ENCODE measurements at regions not wholly inside any gene's neighbourhood (a gene's known extent, or its start where the extent isn't known, plus 50 kb on each side); places are given as distances from the start of the nearest gene placed in this dataset.
A peak's percentile ranks its signal among the peaks of the same experiment; 100 is the strongest.

GRCh38 chr6:165806126-165806810 lies 143.2 kb upstream of the PDE10A start:
- DNase-seq (ENCODE audit: low read depth in 4 of 4, low spot score in 2 of 4) = no peak

DNA sequence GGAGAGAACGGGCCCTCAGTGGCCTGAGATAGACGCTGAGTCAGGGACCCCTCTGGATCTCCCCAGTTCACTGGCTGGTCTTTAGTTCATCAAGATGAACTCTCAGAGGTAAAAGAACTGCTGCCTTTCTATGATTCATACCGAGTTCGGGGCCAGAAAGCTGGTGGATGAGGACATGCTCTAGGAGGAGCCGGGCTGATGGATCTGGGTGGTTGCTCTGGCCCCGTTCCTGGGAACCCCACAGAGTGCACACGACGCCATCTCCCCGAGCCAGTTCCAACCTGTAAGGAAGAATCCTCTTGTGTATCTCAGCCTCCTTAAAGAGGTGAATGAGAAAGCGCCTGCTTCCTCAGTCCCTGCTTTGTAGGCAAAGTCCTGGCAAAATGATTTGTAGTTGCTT lies 142.6 kb upstream of the PDE10A start:
- no peak for DNase-seq (ENCODE audit: low read depth in 4 of 4, low spot score in 2 of 4)

GRCh38 chr6:165805067-165805555 lies 142.1 kb upstream of the PDE10A start:
- no peak for DNase-seq (ENCODE audit: low read depth in 4 of 4, low spot score in 2 of 4)

DNA sequence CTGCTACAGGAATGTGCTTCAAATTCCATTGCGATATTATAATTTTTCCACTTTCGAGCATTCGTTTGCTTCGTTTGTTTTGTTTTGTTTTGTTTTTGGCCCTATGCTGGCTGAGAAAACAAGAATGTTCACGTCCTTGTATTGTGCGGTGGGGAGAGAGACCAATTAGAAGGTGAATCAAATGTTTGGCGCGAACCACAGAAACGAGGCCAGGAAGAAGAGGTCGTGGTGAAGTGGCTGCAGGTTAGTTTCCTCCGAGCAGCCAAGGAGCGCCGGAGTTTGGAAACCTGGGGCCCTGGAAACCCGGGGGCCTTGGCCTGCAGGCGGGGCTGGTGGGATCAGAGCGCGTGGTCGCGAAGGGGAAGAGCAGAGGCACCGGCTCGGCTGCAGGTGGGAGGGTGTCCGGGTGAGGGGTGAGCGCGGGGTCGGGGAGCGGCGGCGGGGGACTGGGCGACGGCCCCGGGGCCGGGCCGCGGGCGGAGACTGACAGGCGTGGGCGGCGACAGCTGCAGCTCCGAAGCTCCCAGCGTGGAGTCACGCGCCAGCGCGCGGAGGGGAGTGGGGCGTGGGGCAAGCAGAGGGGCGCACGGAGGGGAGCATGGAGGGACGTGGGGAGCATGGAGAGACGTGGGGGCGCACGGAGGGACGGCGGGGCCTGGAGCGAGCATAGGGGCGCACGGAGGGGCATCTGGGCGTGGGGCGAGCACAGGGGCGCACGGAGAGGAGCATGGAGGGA lies 141.5 kb upstream of the PDE10A start:
- DNase-seq (ENCODE audit: low read depth in 4 of 4, low spot score in 2 of 4) = no peak

- DNase-seq (ENCODE audit: low read depth in 4 of 4, low spot score in 2 of 4) = no peak
These were observed 137.3 kb upstream of the PDE10A start for GRCh38 chr6:165800337-165800736.

- no peak for DNase-seq (ENCODE audit: low read depth in 4 of 4, low spot score in 2 of 4)
These were observed 136.5 kb upstream of the PDE10A start for GRCh38 chr6:165799391-165800153.

- DNase-seq (ENCODE audit: low read depth in 4 of 4, low spot score in 2 of 4) = no peak
These were observed 135.9 kb upstream of the PDE10A start for GRCh38 chr6:165798991-165799390.

- DNase-seq (ENCODE audit: low read depth in 4 of 4, low spot score in 2 of 4) = no peak
These were observed 131.1 kb upstream of the PDE10A start for GRCh38 chr6:165794179-165794601.

DNA sequence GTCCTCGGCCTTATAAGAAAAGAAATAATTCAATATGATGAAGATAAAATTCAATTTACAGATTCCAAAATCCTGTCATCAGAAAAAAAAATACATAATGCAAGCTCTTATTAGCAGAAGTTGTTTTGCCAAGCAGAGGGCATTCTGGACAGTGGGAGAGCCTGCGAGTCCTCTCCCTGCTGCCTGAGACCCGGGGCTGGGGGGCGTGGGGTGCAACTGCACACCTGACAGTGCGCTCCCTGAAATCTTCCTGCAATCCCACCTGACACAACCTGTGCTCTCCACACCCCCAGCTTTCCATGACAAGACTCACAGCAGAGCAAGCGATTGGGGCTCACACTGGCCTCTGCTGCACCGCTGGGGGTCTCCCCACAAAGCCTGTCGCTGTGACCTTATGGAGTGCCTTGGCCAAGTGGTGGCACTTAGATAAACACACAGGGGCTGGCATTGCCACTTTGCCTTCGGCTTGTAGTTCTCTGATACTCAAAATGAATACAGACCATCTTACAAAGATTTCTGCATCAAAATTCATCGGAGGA lies 130.3 kb upstream of the PDE10A start:
- DNase-seq (ENCODE audit: low read depth in 4 of 4, low spot score in 2 of 4) = no peak

DNA sequence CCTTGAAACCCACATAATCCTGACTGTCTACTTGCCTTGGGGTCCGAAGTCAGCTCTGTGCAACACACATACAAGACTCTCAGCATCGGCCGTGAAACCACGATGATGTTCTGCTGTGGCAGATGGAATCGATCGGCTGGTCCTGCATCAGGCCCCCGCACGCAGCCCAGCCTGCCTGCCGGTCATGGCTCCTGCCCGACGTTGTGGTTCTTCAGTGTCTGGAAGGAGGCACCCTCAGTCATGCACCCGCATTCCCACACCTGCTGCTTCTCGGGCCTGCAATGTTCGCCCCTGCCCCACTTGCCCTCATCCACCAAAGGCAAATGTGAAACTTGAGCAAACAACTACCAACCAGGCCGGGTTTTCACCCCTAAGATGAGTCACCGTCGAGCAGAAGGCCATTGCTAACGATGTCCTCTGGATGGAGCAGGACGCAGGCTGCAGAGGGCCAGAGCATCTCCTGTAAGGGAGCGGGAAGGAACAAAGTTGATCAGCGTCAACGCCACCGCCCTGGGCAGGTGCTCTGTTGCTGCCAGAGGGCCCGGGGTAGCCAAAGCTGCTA lies 128.9 kb upstream of the PDE10A start:
- DNase-seq (ENCODE audit: low read depth in 4 of 4, low spot score in 2 of 4) = no peak

GRCh38 chr6:165791306-165791705 lies 128.3 kb upstream of the PDE10A start:
- no peak for DNase-seq (ENCODE audit: low read depth in 4 of 4, low spot score in 2 of 4)

DNA sequence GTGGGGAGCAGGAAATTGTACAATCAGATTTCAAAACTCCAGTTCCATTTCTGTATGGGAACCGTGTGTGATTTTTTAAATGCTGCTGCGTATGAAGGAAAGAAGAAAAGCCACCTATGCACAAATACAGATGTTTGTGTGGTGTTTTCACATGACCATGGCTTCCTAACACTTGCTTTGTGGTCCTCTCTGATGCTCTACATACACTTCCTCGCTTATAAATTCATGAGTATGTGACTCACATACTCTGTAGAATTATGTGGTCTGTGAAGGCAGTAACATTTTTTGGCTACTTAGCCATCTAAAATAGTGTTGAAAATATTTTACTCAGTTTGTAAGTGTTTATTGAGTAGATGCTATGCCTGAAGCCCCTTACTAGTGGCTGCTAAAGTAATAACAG lies 119.8 kb upstream of the PDE10A start:
- DNase-seq (ENCODE audit: low read depth in 4 of 4, low spot score in 2 of 4) = no peak

DNA sequence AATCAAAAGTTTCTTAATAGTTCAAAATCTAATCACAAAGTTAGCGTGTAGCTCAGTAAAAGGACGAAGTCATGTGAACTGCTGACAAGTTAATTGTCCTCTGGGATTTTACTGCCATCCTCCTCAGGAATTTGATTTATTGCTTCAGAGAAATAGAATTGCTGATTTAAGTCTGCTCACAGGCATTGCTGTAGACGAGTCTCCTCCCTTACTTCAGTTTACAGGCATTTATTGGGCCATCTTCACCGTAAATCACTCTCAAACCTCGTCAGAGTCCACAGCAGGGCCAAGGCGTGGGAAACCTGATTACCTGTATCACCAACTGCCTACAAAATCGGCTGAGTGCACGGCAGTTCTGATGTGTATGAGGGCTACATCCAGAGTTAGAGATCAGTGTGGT lies 119.1 kb upstream of the PDE10A start:
- no peak for DNase-seq (ENCODE audit: low read depth in 4 of 4, low spot score in 2 of 4)

DNA sequence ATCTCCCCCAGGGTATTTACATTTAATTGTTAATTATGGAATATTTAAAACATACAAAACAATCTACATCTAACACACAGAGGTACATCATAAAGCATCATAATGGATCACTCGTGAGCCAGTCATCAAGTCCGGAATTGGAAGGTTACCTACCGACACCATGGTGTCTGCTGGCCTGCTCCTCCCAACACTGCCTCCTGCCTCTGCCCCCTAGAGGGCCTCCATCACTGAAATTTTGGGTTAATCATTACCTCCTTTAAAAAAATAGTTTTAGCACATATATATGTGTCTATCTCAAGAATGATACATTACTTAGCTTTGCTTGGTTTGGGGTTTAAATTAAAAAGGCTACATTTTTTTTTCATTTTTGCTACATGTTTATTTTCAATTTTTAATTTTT lies 114.6 kb upstream of the PDE10A start:
- no peak for DNase-seq (ENCODE audit: low read depth in 4 of 4, low spot score in 2 of 4)

DNA sequence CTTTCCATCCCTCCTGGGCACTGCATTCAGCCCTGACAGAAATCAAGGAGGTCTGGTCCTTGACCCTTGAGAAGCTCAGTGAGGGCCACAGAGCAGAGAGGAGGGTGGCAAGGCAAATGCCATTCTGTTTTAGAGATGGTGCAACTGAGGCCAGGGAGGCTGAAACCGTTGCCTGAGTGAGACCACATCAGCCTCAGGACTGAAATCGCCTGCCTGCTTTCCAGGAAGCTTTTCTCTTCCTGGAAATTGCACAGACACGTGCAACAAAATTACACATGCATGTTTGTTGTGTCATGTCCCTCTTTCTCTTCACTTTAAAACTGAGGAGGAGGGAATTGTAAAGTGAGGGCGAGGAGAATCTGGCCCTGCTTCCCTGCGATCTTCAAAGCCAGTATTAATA lies 113.7 kb upstream of the PDE10A start:
- no peak for DNase-seq (ENCODE audit: low read depth in 4 of 4, low spot score in 2 of 4)

DNA sequence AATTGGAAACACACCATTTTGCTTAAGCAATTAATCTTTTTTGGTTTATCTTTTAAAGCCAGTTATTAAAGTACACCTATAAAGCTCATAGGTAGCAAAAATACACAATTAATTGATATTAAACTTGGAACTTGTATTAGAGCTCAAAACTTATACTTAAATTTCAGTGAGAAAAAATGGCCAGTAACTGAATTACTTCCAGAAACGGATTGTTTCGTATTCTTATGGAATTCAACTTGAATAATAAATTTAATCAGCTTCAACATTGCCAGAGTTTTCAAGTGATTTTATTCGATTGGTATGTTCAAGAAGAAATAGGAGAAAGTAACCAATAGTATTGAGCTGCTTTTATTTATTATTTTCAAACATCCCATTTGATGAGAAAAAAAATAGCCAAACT lies 112.7 kb upstream of the PDE10A start:
- DNase-seq (ENCODE audit: low read depth in 4 of 4, low spot score in 2 of 4) = no peak

DNA sequence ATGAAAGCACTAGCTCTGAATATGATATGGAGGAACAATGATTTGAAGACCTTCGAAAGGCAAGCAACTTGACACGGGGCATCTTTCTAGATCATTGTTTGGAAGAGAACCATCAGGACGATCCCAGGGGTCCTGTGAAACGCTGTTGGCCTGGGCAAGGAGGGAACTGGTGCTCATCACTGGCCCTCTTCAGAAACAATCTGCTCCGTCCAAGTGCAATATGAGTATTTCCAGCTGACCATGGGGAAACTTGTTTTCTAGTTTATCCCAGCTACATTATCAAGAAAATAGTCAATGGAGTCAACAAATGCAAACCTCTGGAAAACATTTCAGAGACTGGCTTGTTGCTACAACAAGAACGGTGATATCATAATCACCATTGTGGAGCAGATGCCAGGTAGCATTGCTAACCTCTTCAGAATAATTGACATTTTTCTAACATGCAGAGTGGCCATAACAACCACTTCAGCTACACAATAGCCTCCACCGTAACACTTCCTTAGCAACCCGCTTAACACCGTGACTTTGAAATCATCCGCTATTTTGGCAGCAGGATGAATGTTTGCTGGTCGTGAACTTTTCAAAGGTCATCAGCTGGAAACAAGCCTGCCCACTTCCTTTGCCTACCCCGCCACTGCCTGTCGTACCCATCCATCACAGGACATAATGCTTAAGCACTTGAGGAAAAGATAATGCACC lies 112.0 kb upstream of the PDE10A start:
- peak in 2 of 4 donors; percentile 32 for DNase-seq (ENCODE audit: low read depth in 4 of 4, low spot score in 2 of 4)

DNA sequence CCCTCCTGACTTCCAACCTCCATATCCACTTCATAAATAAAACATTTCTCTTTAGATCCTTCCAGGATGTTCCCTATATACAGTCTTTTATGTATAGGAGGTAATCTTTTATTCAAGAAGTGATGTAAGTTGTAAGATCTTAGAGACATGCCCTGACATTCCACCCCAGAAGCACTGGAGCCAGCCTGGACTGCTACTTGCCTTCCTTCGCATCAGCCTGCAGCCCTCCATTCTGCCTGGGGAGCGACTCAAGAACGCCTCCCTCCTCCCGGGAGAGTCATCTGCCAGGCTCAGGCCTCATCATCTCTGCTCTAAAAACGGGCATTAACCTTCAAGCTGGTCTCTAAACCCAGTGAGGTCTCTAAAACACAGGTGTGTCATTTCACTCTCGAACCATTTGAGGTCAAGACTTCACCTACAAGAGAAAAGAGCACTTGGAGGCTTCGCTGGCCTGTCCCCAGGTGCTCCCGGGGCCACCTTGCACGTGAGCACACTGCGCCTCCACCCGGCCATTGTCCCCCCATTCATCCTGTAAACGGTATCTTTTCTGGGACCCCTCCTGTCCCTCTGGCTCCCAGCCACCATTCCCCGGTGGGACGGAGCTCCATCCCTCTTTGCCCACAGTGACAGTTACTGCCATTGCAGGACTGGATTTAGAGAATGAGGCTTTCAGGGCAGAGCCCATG lies 107.5 kb upstream of the PDE10A start:
- no peak for DNase-seq (ENCODE audit: low read depth in 4 of 4, low spot score in 2 of 4)

GRCh38 chr6:165769884-165770283 lies 106.8 kb upstream of the PDE10A start:
- no peak for DNase-seq (ENCODE audit: low read depth in 4 of 4, low spot score in 2 of 4)

GRCh38 chr6:165769401-165769800 lies 106.4 kb upstream of the PDE10A start:
- no peak for DNase-seq (ENCODE audit: low read depth in 4 of 4, low spot score in 2 of 4)
